GM21825 (cell line): ENCODE measurements at regions not wholly inside any gene's neighbourhood (a gene's known extent, or its start where the extent isn't known, plus 50 kb on each side); places are given as distances from the start of the nearest gene placed in this dataset.

ENCODE experiments used
- ATAC-seq: cut with Tn5 transposase; IDR thresholded peaks from one replicate; pipeline ENCODE4 v1.9.1; 2021; ENCODE audit warnings: mild to moderate bottlenecking, moderate library complexity; ENCODE audit not compliant: unreplicated experiment

DNA sequence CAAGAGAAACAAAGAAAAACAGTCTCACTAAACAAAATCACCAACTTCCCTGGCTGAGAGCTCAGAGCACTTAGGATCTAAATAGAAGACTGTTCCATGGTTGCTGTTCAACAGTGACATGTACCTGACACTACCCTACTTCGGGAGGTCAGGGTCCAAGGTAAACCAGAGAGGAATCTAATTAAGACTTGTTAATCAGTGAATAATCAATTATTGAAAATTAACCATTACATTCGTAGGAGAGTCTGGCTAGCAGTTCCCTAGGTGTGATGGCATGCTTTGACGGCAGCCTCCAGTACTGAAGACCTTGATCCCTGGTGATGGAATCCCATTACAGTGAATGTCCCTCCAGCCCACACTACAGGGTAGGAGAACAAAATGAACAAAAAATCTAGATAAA lies 154.0 kb upstream of the AFDN start:
- no peak for ATAC-seq

DNA sequence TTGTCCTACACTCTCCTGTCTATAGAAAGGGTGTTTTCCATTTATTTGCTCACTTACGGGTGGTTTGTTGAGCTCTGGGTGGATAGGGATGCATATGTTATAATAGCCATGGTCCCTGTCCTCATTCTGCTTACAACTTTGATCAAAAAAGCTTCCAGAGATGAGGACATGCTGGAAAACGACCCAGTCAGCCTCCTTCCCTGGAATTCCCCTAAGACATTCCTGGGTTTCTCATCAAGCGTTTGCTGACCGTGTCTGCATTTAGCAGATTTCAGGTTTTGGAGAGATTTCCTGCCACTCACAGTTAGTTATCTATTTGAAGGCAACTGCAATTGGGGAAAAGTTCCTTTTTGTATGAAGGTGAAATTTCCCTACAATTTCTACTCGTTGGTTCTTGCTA lies 152.8 kb upstream of the AFDN start:
- no peak for ATAC-seq

DNA sequence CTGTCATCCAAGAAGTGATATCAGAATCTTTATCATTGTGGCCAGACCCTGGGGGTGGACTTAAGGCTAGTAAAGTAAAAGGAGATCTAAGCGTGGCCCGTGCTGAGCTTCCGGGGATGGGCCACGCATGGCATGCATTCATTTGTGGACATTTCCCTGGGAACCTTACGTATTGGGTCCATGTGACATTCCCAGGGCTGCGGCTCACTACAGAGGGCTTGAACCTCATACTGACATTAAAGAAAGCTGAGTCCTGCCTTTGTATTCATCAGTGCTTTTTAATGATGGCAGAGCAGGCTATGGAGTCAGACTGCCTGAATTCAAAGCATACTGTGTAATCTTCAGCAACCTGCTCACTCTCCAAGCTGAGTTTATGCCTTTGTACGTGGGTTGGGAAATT lies 152.2 kb upstream of the AFDN start:
- no peak for ATAC-seq

DNA sequence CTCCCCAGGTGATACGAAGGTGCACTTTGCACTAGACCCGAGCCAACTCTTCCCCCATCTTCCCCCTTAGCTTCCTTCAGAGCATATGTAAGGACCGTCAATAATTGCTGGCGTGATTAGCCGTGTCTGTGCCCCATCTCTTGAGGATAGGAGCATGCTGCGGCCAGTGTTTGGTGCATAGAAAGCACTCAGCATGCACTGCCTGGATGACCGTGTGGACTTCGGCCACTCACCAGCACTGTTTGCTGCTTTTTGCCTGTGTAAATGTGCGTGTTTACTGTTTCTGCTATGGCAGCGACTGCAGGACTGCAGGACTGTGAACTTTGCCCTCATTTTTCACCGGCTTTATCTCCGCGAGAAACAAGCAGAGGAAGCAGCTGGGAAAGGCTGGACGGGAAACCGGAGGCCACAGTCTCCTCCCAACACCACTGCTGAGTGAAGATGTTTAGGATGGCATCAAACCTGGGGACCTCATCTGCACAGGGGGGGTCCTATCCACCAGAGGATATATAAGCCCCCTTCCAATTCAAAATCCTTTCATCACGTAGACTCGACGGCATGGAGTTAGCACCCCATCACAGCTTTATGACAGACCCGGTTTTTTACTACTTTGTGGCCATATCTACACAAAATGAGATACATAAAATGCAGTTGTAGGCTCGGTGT lies 150.6 kb upstream of the AFDN start:
- ATAC-seq: no peak

DNA sequence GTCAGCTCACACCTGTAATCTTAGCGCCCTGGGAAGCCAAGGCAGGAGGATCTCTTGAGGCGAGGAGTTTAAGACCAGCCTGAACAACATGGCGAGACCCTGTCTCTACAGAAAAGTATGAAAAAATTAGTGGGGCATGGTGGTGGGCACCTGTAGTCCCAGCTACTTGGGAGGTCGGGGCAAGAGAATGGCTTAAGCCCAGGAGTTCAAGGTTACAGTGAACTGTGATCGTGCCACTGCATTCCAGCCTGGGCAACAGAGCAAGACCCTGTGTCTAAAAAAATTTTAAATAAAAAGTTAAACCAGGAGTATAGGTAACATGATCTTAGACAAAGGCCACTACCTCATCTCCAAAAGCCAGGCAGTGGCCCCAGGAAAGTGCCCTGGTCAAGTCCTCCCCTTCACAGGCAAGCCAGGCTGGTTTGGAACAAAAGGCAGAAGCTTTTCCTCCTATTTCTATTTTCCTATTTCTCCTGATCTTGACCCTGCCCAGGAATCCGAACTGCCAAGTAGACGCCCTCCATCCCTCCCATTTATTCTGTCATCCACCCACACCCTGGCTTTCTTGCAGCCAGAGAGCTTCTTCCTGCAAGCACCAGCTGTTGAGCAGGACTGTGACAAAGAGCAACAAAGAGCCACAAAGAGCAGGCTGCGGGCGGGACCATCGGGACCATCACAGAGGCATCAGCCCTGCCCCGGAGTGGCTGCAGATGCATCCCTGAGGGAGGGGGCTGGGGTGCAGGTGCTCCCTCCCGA lies 149.9 kb upstream of the AFDN start:
- no peak for ATAC-seq

DNA sequence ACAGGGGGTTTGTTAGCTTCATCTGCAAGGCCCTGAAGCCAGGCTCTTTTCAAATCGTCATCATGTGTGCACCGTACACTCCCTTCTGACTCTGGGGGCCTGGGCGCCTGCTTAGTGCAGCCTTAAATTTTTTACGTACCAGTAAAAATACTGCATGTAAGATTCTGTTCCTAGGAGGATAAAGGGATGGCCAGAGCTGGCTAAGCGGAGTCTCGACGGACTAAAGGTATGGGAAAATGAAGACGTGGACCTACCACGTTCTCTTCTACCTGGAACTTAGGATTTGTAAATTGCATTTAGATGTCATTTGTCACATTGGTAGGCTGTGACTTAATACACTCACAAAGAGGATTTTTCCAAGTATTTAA lies 149.3 kb upstream of the AFDN start:
- no peak for ATAC-seq

DNA sequence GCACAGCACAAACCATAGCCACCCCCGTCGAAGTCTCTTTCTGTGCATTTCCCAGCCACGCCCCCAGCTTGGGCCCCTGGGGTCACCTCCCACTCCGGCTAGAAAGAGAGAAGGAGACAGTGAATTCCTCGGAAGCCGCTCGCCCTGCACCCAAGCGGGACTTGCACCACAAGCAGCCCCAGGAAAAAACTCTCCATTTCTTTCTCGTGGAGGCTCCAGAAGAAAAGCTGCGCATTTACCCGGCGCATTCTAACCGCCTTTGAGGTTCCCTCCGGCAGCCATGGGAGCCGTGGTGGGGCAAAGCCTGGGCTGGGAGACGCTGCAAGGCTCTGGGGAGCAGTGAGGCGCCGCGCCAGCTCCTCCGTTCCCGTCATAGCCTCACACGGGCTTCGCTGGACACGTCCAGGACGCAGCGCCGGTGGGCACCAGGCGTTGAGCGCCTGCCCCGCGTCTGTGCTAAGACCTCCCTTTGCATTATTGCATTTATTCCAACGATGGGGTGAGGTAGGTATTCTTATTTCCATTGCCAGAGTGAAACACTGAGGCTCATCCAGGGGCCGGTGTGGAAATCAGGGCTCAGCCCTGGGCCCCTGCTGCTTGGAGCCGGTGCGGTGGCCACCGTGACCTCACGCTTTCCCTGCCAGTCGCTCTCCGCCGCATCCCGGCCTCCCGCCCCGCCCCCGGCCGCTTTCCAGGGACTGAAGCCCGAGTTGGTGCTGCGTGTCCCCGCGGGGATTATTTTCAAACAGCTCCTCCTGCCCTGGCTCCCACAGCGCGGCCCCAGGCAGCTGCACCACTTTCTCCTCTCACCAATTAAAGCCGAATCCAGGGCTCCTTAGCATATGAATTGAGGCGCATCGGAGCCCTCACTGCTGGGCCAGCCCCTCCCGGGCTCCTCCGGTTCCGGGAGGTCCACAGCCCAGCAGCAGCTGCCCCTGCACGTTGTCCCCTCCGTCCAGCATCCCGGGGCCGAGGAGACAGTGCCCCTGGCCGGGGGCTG lies 148.3 kb upstream of the AFDN start:
- ATAC-seq: no peak

DNA sequence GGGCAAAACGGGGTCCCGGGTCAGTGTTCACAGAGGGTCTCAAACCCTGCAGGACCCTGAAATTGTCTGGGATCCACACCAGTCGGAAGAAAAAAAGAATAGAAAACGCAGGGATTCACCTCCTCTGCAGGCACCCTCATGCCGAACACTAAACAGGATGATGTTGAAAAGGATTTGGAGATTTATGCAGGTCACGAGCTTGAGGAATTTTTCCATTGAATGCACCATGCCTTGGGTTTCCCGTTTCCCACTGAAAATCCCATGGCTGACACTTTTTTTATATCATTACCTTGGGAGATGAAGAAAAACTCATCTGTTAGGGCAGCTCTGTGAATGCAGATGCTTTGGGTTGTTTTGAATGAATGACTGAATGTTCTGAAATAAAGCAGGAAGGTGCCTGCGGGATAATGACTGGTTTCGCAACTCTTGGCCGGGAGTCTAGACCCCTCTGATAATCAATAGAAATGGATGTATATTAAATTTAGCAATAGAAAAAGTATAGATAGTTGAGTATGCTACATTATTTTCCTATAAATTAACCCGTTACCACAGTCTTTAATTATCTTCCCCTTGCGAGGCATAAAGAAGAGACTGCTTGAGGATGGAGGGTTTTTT lies 147.5 kb upstream of the AFDN start:
- no peak for ATAC-seq

DNA sequence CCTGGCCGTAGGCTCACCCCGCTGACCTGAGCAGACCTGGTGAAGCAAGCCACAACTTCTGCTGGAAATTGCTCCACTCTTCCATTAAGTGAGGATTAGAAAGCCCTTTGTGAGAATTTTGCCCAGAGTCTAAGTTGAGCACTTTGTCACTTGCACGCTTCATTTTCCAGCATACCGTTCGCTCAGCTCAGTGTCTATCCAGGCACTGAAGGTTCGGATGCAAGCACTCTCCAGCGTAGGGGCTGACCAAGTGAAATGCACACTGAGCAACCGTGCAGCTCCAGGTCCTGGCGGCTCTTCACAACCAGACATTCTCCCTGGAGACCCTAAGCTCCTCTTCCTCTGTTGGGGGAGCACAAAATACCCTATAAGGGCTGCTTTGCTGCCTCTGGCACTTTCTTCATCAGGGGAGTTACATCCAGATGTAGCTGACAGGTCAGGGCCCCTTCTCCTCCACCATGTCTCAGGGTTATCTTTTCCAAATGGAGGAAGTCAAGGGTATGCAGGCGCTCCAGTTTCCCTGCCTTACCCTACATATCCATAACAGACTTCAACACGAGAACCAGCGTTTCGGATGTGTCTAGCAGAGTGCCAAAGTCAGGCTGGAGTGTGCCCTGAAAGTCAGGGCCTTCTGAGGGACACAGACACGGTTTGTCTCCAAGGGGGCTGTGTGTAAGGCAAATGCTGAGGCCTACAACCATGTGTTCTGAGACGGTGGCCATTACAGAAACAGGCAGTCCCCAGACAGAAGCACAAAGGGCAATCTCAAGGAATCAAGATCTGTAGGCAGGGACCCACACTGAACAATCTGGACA lies 146.7 kb upstream of the AFDN start:
- no peak for ATAC-seq

DNA sequence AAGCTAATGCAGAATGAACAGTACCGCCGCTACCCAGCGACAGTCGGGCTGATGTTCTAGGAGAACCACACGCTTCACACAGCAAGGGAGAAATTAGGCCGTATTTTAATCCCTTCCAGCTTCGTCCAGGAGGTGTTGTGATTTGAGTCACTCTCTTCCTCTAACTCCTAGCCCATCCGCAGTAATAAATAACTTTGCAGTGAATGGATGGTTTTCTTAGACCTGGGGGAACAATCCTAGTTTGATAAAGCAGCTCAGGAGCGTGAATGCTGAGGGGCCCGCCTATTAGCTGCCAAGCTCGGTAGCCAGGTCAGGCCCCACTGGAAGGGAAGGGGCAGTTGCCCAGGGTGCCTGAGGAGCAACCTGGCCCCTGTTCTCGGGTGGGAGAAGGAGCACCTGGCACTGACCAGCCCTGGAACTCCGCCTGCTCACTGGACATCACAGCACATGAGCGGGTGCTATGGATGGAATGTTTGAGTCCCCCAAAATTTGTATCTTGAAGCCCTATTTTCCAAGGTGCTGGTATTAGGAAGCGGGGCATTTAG lies 146.0 kb upstream of the AFDN start:
- ATAC-seq: no peak

DNA sequence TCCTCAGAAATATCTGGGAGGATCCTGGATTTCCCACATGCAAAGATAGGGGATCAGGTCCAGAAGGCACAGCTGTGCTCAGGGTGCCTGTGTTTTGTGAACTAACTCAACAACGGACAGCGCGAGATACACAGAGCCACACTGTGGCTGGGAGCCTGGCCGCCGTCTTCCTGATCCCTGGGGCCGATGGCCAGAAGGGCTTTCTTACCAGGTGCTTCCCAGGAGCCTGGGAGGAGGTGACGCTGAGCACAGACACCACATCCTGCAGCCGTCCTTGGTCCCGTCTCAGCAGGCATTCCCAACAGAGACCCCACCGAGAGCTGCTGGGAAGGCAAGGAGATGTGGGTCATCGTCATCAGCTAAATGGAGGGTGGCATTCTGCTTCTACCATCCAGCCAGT lies 144.6 kb upstream of the AFDN start:
- no peak for ATAC-seq

DNA sequence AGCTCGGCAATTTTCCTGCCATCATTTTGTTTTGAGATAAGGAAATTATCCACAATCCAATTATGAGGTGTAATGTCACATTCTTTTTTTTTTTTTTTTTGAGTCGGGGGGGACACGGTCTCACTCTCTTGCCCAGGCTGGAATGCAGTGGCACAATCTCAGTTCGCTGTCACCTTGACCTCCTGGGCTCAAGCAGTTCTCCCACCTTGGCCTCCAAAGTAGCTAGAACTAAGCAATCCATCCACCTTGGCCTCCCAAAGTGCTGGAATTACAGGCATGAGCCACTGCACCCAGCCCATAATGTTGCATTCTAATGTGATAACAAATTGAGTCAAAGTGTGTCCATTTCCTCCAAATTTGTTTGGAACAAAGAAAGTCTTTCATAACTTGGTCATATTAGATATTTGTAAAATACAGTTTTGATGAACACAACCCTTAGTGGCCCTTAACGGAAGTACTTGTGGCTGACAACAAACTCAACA lies 144.1 kb upstream of the AFDN start:
- no peak for ATAC-seq

DNA sequence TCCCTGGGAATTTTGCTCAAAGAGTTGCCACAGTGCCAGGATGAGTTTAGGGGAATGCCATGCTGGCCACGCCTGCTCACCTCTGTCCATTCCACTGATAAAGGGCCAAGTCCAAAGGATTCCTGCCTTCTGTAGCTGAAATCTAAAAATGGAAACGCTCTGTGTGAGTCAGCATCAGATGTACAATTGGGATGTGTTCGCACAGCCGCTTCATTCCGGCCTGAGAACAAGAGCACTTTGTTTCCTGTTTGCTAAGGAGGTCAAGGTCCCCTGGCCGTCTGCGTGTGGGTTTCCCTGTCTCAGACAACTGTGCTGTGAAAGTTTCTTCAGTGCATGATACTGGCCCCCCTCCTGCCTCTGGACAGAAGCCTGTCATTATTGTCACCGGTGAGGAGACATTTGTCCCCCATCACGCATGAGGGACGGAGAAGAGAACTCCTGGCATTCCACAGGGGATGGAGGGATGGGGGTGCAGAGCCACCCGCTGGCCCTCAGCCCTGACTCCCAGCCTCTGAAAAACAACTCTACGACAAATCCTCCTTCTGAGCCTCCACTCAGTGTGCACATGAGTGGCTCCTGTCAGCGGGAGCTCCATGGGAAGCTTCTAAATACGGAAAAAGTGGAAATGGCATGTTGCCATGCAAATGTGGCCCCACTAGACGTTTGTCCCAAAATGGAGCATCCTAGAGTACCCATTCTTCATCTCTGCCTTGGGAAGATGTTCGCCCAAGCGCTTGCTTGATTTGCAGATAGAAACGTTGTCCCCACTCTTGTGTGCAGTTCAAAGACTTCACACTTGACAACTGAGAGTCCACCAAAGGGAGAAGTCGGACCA lies 143.5 kb upstream of the AFDN start:
- ATAC-seq: no peak

DNA sequence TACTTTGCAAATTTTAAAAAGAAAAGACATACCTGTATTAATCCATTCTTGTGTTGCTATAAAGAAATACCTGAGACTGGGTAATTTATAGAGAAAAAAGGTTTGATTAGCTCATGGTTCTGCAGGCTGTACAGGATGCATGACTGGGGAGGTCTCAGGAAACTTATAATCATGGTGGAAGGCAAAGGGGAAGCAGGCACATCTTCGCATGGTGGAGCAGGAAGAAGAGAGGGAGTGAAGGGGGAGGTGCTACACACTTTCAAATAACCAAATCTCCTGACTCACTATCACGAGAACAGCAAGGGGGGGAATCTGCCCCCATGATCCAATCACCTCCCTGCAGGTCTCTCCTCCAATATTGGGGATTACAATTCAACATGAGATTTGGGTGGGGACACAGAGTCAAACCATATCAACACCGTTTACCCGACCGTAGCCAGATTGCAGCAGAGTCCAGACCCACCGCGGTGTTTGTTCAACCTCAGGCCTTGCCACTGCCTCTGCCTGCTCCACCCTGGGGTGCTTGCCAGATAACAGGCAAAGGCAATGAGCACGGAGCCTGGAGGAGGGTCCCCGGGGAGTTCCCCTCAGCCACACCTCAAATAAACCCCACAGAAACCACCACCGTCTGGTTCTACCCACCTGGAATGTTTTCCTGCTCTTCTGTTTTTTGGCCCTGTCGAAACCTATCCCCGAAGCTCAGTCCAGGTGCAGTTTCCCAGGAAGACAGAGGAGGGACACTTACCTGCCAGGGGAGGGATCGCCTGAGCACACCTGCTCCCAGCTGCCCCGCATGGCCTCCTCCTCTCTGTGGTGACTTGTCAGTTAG lies 142.2 kb upstream of the AFDN start:
- no peak for ATAC-seq

DNA sequence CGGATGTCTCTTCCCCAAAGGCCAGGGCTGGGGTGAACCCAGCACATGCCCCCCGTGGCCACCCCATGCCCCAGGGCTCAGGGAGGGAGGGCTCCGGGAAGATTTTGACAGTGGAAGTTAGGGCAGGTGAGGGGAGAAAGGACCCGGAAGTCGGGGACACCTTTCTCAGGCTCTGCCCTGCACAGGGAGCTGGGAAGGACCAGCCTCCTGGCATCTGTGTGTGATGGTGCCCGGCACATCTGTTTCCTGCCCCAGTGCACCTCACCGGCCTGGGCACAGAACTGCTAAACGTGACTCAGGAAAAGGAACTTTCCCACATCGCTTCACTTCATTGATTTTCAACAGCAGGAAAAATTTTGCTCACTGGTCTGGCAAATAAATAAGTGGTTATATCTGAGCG lies 141.1 kb upstream of the AFDN start:
- ATAC-seq: no peak

DNA sequence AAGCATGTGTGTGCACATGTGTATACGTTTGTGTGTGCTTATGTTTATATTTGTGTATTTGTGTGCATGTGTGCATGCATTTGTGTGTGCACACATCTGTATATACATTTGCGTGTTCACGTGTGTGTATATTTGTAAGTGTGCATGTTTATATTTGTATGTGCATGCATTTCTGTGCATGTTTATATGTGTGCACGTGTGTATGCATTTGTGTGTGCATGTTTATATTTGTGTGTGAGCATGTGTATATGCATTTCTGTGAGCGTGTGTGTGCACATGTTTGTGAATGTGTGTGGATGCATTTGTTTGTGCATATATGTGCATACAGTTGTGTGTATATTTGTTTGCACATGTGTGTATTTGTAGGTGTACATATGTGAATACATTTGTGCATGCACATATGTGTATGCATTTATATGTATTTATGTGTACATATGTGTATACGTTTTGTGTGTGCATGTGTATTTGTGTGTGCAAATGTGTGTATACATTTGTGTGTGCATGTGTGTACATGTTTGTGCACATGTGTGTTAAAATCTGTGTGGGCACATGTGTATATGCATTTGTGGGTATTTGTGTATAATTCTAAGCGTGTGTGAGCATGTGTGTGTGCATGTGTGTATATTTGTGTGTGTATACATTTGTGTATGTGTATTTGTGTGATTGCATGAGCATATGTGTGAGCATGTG lies 140.4 kb upstream of the AFDN start:
- no peak for ATAC-seq

DNA sequence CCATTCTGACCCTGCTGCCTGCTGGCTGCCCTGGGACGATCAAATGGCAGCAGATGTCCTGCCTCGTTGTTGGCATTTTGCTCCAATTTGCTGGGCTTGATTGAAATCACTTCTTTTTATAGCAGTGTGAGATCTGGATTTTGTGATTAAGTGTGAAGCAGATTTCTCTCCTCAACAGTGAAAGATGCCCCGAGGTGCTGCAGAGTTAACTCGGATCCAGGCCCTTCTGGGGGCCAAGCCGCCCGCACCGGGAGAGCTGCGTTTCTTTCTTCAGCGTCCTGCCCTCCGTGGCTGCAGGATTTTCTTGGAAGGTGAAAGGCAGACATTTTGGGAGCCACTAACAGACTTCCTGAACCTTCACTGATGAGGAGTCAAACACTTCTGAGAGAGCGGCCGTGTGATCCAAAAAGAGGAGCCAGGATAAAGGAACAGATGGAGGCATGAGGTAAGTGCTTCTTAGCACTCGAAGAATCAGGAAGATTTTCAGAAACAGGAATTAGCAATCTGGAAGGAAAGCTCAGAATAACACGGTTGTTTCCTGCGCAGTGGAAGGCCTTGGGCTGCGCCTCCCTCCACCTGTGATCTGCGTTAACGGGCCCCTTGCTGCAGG lies 139.5 kb upstream of the AFDN start:
- ATAC-seq: no peak
